HEK293T (cell line): ENCODE measurements at regions not wholly inside any gene's neighbourhood (a gene's known extent, or its start where the extent isn't known, plus 50 kb on each side); places are given as distances from the start of the nearest gene placed in this dataset.

Source experiments
- CTCF ChIA-PET: fragments of 350-600 bp; formaldehyde crosslinking; extraction: SDS; loops from one replicate; lab custom pipeline; 2021; ENCODE audit warnings: antibody characterized with exemption, inconsistent platforms; lab: Yijun Ruan, JAX
- POLR2A ChIA-PET: fragments of 350-600 bp; formaldehyde crosslinking; extraction: SDS; loops from one replicate; lab custom pipeline; 2020; ENCODE audit warnings: antibody characterized with exemption, inconsistent platforms; lab: Yijun Ruan, JAX
- DNase-seq: peaks from one replicate; pipeline ENCODE4 v3.0.0; 2012; ENCODE audit warnings: mixed read lengths; ENCODE audit errors: extremely low spot score
- ARNT ChIP-seq: fragments of 450-650 bp; IDR thresholded peaks from 2 replicates; pipeline ENCODE4 v1.6.1; 2017; ENCODE audit warnings: mild to moderate bottlenecking
- BHLHE40 ChIP-seq: fragments of 450-650 bp; IDR thresholded peaks from 2 replicates; pipeline ENCODE4 v1.6.1; 2016; ENCODE audit warnings: mild to moderate bottlenecking, moderate library complexity, borderline replicate concordance
- CTBP1 ChIP-seq: fragments of 450-650 bp; IDR thresholded peaks from 2 replicates; pipeline ENCODE4 v1.6.1; 2016; ENCODE audit warnings: borderline replicate concordance
- ELF4 ChIP-seq: fragments of 450-650 bp; IDR thresholded peaks from 2 replicates; pipeline ENCODE4 v1.6.1; 2017; ENCODE audit warnings: antibody characterized with exemption
- FOXA1 ChIP-seq: fragments of 450-650 bp; IDR thresholded peaks from 2 replicates; pipeline ENCODE4 v1.6.1; 2016; ENCODE audit warnings: mild to moderate bottlenecking
- FOXK2 ChIP-seq: fragments of 450-650 bp; IDR thresholded peaks from 2 replicates; pipeline ENCODE4 v1.6.1; 2016; ENCODE audit warnings: mild to moderate bottlenecking
- FOXM1 ChIP-seq: fragments of 450-650 bp; IDR thresholded peaks from 2 replicates; pipeline ENCODE4 v1.6.1; 2017; ENCODE audit warnings: mild to moderate bottlenecking, borderline replicate concordance
- HDGF ChIP-seq: fragments of 450-650 bp; IDR thresholded peaks from 2 replicates; pipeline ENCODE4 v1.6.1; 2017; ENCODE audit warnings: antibody characterized with exemption, borderline replicate concordance
- L3MBTL2 ChIP-seq: fragments of 450-650 bp; conservative IDR thresholded peaks from 2 replicates; pipeline ENCODE4 v1.6.1; 2016; ENCODE audit warnings: mild to moderate bottlenecking
- LEF1 ChIP-seq: fragments of 450-650 bp; IDR thresholded peaks from 2 replicates; pipeline ENCODE4 v1.6.1; 2017; ENCODE audit warnings: mild to moderate bottlenecking, borderline replicate concordance
- NFRKB ChIP-seq: fragments of 450-650 bp; IDR thresholded peaks from 2 replicates; pipeline ENCODE4 v1.6.1; 2016; ENCODE audit warnings: mild to moderate bottlenecking, moderate library complexity
- PKNOX1 ChIP-seq: fragments of 450-650 bp; IDR thresholded peaks from 2 replicates; pipeline ENCODE4 v1.6.1; 2016
- SP1 ChIP-seq: fragments of 450-650 bp; IDR thresholded peaks from 2 replicates; pipeline ENCODE4 v1.6.1; 2017
- SUZ12 ChIP-seq: fragments of 450-650 bp; IDR thresholded peaks from 2 replicates; pipeline ENCODE4 v1.6.1; 2016; ENCODE audit warnings: mild to moderate bottlenecking
- TARDBP ChIP-seq: fragments of 450-650 bp; IDR thresholded peaks from 2 replicates; pipeline ENCODE4 v1.6.1; 2016
- ZNF384 ChIP-seq: fragments of 450-650 bp; IDR thresholded peaks from 2 replicates; pipeline ENCODE4 v1.6.1; 2016

- DNase-seq = no peak
- POLR2A ChIA-PET = no interaction called here
- TF ChIP-seq ELF4 = no peak
- no peak for TF ChIP-seq HDGF
- TF ChIP-seq SP1 = no peak
- TF ChIP-seq ZNF384 = no peak
- TF ChIP-seq CTBP1 = no peak
- TF ChIP-seq LEF1 = no peak
- no peak for TF ChIP-seq ARNT
- TF ChIP-seq TARDBP = no peak
- TF ChIP-seq PKNOX1 = no peak
- no peak for TF ChIP-seq FOXM1
- no peak for TF ChIP-seq SUZ12
- no peak for TF ChIP-seq BHLHE40
- TF ChIP-seq L3MBTL2 = no peak
- no peak for TF ChIP-seq NFRKB
- TF ChIP-seq FOXA1 = no peak
- no peak for TF ChIP-seq FOXK2
- CTCF ChIA-PET = no interaction called here
These were observed 130.3 kb upstream of the TPM1 start for GRCh38 chr15:62912282-62912681.

DNA sequence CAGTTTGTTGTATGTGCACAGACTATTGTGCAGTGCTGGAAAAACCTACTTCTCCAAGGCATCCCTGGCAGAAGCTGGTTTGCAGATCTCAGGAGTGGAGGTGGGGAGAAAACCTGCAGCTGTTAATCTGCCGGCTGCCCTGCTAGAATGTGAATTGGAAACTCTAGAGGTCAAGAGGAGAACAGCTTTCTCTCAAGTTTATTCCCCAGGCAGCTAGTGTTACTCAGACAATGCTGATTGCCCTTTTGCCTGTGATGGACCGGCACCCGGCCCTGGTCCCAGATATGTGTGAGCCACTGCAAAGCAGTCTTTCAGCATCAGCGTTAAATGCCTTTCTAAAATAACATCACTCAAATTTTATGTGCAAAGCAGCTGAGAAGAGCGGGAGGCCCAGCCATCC, 129.7 kb upstream of the TPM1 start:
- no peak for DNase-seq
- CTCF ChIA-PET = no interaction called here
- TF ChIP-seq ZNF384 (no peak), SP1 (no peak), ELF4 (no peak), HDGF (no peak), NFRKB (no peak), CTBP1 (no peak)
- POLR2A ChIA-PET = no interaction called here

- ChIA-PET POLR2A (no interaction called here), CTCF (no interaction called here)
- TF ChIP-seq HDGF (no peak), PKNOX1 (no peak), FOXA1 (no peak), FOXK2 (no peak), ARNT (no peak), BHLHE40 (no peak), CTBP1 (no peak), SP1 (no peak), FOXM1 (no peak), ZNF384 (no peak)
- no peak for DNase-seq
These were observed 129.3 kb upstream of the TPM1 start for GRCh38 chr15:62913246-62913645.

DNA sequence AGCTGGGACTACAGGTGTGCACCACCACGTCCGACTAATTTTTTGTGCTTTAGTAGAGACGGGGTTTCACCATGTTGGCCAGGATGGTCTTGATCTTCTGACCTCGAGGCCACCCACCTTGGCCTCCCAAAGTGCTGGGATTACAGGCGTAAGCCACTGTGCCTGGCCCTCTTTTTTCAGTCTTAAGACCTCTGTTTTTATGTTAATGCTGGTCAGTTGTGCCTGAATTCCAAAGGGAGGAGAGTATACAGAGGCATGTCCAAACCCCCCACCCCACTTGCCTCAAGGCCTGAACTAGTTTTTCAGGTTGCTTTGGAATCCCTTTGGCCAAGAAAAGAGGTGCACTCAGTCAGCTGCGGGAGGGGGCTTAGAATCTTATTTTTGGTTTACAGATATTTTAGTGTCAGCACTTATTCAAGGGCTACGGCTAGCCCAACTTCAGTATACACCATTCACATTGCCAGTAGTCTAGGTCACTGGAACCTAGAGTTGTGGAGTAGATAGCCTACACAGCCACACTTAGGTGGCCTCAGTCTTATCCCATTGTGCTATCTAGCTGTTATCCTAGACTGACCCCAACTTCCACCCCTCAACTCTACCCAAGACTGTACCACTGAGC, 128.0 kb upstream of the TPM1 start:
- ChIA-PET CTCF (no interaction called here), POLR2A (no interaction called here)
- TF ChIP-seq L3MBTL2 = no peak
- no peak for TF ChIP-seq FOXK2
- TF ChIP-seq CTBP1 = no peak
- TF ChIP-seq NFRKB = no peak
- no peak for TF ChIP-seq HDGF
- TF ChIP-seq SP1 = no peak
- TF ChIP-seq ZNF384 = no peak
- TF ChIP-seq FOXM1 = no peak
- TF ChIP-seq BHLHE40 = no peak
- TF ChIP-seq PKNOX1 = no peak
- no peak for TF ChIP-seq TARDBP
- no peak for TF ChIP-seq FOXA1
- DNase-seq = no peak

GRCh38 chr15:62920682-62921502, 121.7 kb upstream of the TPM1 start:
- POLR2A ChIA-PET = no interaction called here
- CTCF ChIA-PET = no interaction called here
- DNase-seq = no peak
- TF ChIP-seq ELF4 = no peak
- no peak for TF ChIP-seq FOXK2
- TF ChIP-seq SUZ12 = no peak
- TF ChIP-seq HDGF = no peak

DNA sequence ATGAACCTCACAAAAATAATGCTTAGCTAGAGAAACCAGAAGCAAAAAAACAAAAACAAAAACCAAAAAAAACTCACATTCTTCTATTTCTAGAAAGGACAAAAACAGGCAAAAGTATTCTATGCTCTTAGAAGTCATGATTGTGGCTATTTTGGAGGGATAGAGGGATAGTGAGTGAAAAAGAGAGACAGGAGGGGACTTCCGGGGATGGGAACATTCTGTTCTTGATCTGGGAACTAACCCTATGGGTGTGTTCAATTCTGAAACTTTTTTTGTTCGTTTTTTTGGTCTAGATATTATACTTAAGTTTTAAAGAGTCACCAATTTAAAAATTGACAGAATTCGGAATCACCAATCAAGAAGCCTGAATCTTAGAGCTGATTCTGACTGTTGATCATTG, 120.0 kb upstream of the TPM1 start:
- ChIA-PET POLR2A (no interaction called here), CTCF (no interaction called here)
- TF ChIP-seq ZNF384 = no peak
- no peak for TF ChIP-seq L3MBTL2
- no peak for TF ChIP-seq ARNT
- TF ChIP-seq HDGF = no peak
- TF ChIP-seq FOXA1 = no peak
- no peak for TF ChIP-seq NFRKB
- no peak for TF ChIP-seq CTBP1
- no peak for TF ChIP-seq FOXK2
- no peak for TF ChIP-seq ELF4
- no peak for TF ChIP-seq SP1
- no peak for TF ChIP-seq BHLHE40
- no peak for TF ChIP-seq LEF1
- DNase-seq = no peak
